Gastrocnemius medialis (tissue), 4 donors: ENCODE measurements at regions not wholly inside any gene's neighbourhood (a gene's known extent, or its start where the extent isn't known, plus 50 kb on each side); places are given as distances from the start of the nearest gene placed in this dataset.

Experiments
- CTCF ChIP-seq, 5 experiments: fragments of 450-650 bp in 3 of 5; fragments of 200-600 bp in 2 of 5; sonication (generic) in 2 of 5; IDR thresholded peaks in 4 of 5; conservative IDR thresholded peaks in 1 of 5; 1 replicate in 4 of 5; 2 replicates in 1 of 5; pipeline ENCODE4 v1.5.1; 2016 to 2019; ENCODE audit warnings: antibody characterized with exemption in 5 of 5, mild to moderate bottlenecking in 3 of 5, moderate library complexity in 3 of 5
- POLR2A ChIP-seq, 2 donors: fragments of 450-650 bp; IDR thresholded peaks; one replicate each; pipeline ENCODE4 v1.6.1; 2017; ENCODE audit warnings: antibody characterized with exemption in 2 of 2, mild to moderate bottlenecking in 2 of 2, moderate library complexity in 2 of 2

- TF ChIP-seq POLR2A (IDR thresholded peaks at IDR 0.05), result no peak
- no peak for TF ChIP-seq CTCF (IDR thresholded peaks at IDR 0.05 in 4 of 5, conservative IDR thresholded peaks at IDR 0.05 in 1 of 5)
Observed at GRCh38 chr9:30900706-30901105, 1483.7 kb upstream of the ACO1 start.
